ENCODE measurements at regions not wholly inside any gene's neighbourhood (a gene's known extent, or its start where the extent isn't known, plus 50 kb on each side); places are given as distances from the start of the nearest gene placed in this dataset.

- TF ChIP-seq POLR2AphosphoS5 (IDR thresholded peaks at IDR 0.05) (no peak), CTCF (IDR thresholded peaks at IDR 0.05) (no peak)
Observed at GRCh38 chr15:87340370-87340769, 916.2 kb downstream of the NTRK3 start.
